ENCODE measurements at regions not wholly inside any gene's neighbourhood (a gene's known extent, or its start where the extent isn't known, plus 50 kb on each side); places are given as distances from the start of the nearest gene placed in this dataset.
"Not testable (repeated sequence)": the region's sequence is repeated elsewhere in the genome, so short reads cannot be mapped to it uniquely, and the experiment has no call there.

- H3K9me3 ChIP-seq (ENCODE audit: control insufficient read depth, insufficient read depth, low read length), result no peaks in the 10 kb centered on the region
- no peaks in the 10 kb centered on the region for H3K9me2 ChIP-seq (replicated peaks; ENCODE audit: control insufficient read depth, low read length)
- H3K4me1 ChIP-seq (ENCODE audit: control insufficient read depth, low read length), result no peaks in the 10 kb centered on the region
- no peaks in the 10 kb centered on the region for H3K79me2 ChIP-seq (ENCODE audit: control insufficient read depth, low read length)
- H4K20me1 ChIP-seq (ENCODE audit: control insufficient read depth, insufficient read depth, low read depth, low read length), result no peaks in the 10 kb centered on the region
- TF ChIP-seq CTCF (IDR thresholded peaks at IDR 0.05; ENCODE audit: low read depth, low read length, poor library complexity, severe bottlenecking) (peak; percentile 17), EZH2phosphoT487 (IDR thresholded peaks at IDR 0.05; ENCODE audit: borderline replicate concordance, low read length) (no peak)
- no peak overlapping the region for H3K4me3 ChIP-seq (ENCODE audit: low read length)
- H3K4me2 ChIP-seq (ENCODE audit: low read length), result no peak overlapping the region
- no peak overlapping the region for H3K27ac ChIP-seq (ENCODE audit: low read depth, low read length)
- no peaks in the 10 kb centered on the region for H3K36me3 ChIP-seq (ENCODE audit: control insufficient read depth, low read length)
- H3F3A ChIP-seq (ENCODE audit: control insufficient read depth, insufficient read depth), result no peaks in the 10 kb centered on the region
- H3K27me3 ChIP-seq (ENCODE audit: control insufficient read depth, low read length), result no peaks in the 10 kb centered on the region
Measured at GRCh38 chr7:89618274-89618673, 536.0 kb upstream of the STEAP1 start.

- H4K20me1 ChIP-seq (ENCODE audit: control insufficient read depth, insufficient read depth, low read depth, low read length), result no peaks in the 10 kb centered on the region
- H3K79me2 ChIP-seq (ENCODE audit: control insufficient read depth, low read length), result no peaks in the 10 kb centered on the region
- H3K36me3 ChIP-seq (ENCODE audit: control insufficient read depth, low read length), result no peaks in the 10 kb centered on the region
- H3K27ac ChIP-seq (ENCODE audit: low read depth, low read length), result no peak overlapping the region
- no peaks in the 10 kb centered on the region for H3K9me3 ChIP-seq (ENCODE audit: control insufficient read depth, insufficient read depth, low read length)
- no peaks in the 10 kb centered on the region for H3K27me3 ChIP-seq (ENCODE audit: control insufficient read depth, low read length)
- no peaks in the 10 kb centered on the region for H3F3A ChIP-seq (ENCODE audit: control insufficient read depth, insufficient read depth)
- no peak overlapping the region for H3K4me2 ChIP-seq (ENCODE audit: low read length)
- H3K4me1 ChIP-seq (ENCODE audit: control insufficient read depth, low read length), result no peaks in the 10 kb centered on the region
- H3K9me2 ChIP-seq (replicated peaks; ENCODE audit: control insufficient read depth, low read length), result no peaks in the 10 kb centered on the region
- no peak overlapping the region for H3K4me3 ChIP-seq (ENCODE audit: low read length)
- TF ChIP-seq CTCF (IDR thresholded peaks at IDR 0.05; ENCODE audit: low read depth, low read length, poor library complexity, severe bottlenecking) (no peak), EZH2phosphoT487 (IDR thresholded peaks at IDR 0.05; ENCODE audit: borderline replicate concordance, low read length) (no peak)
Measured at GRCh38 chr7:89621925-89622641, 532.2 kb upstream of the STEAP1 start.

GRCh38 chr7:89623018-89623672 lies 531.1 kb upstream of the STEAP1 start:
- no peaks in the 10 kb centered on the region for H3K36me3 ChIP-seq (ENCODE audit: control insufficient read depth, low read length)
- H3K9me2 ChIP-seq (replicated peaks; ENCODE audit: control insufficient read depth, low read length), result no peaks in the 10 kb centered on the region
- H3K4me1 ChIP-seq (ENCODE audit: control insufficient read depth, low read length), result no peaks in the 10 kb centered on the region
- H3F3A ChIP-seq (ENCODE audit: control insufficient read depth, insufficient read depth), result no peaks in the 10 kb centered on the region
- H3K27ac ChIP-seq (ENCODE audit: low read depth, low read length), result no peak overlapping the region
- H4K20me1 ChIP-seq (ENCODE audit: control insufficient read depth, insufficient read depth, low read depth, low read length), result no peaks in the 10 kb centered on the region
- H3K9me3 ChIP-seq (ENCODE audit: control insufficient read depth, insufficient read depth, low read length), result no peaks in the 10 kb centered on the region
- no peak overlapping the region for H3K4me3 ChIP-seq (ENCODE audit: low read length)
- H3K79me2 ChIP-seq (ENCODE audit: control insufficient read depth, low read length), result no peaks in the 10 kb centered on the region
- no peak for TF ChIP-seq EZH2phosphoT487 (IDR thresholded peaks at IDR 0.05; ENCODE audit: borderline replicate concordance, low read length)
- TF ChIP-seq CTCF (IDR thresholded peaks at IDR 0.05; ENCODE audit: low read depth, low read length, poor library complexity, severe bottlenecking), result peak; percentile 95
- no peak overlapping the region for H3K4me2 ChIP-seq (ENCODE audit: low read length)
- no peaks in the 10 kb centered on the region for H3K27me3 ChIP-seq (ENCODE audit: control insufficient read depth, low read length)

- H3K79me2 ChIP-seq (ENCODE audit: control insufficient read depth, low read length); H3K27ac ChIP-seq (ENCODE audit: low read depth, low read length); H3K27me3 ChIP-seq (ENCODE audit: control insufficient read depth, low read length); H3F3A ChIP-seq (ENCODE audit: control insufficient read depth, insufficient read depth); H3K36me3 ChIP-seq (ENCODE audit: control insufficient read depth, low read length); H3K4me3 ChIP-seq (ENCODE audit: low read length); H3K9me2 ChIP-seq (replicated peaks; ENCODE audit: control insufficient read depth, low read length); H3K4me2 ChIP-seq (ENCODE audit: low read length); H3K9me3 ChIP-seq (ENCODE audit: control insufficient read depth, insufficient read depth, low read length); H4K20me1 ChIP-seq (ENCODE audit: control insufficient read depth, insufficient read depth, low read depth, low read length); H3K4me1 ChIP-seq (ENCODE audit: control insufficient read depth, low read length): not testable (repeated sequence)
Measured at GRCh38 chr7:89624155-89624554, 530.1 kb upstream of the STEAP1 start.
